ENCODE measurements at regions not wholly inside any gene's neighbourhood (a gene's known extent, or its start where the extent isn't known, plus 50 kb on each side); places are given as distances from the start of the nearest gene placed in this dataset.

- Histone ChIP-seq H3K9ac (ENCODE audit: insufficient read depth, low read depth, low read length) (no peak overlapping the region), H2AFZ (ENCODE audit: low read length) (no peak overlapping the region), H4K20me1 (ENCODE audit: insufficient read depth, low read length) (no peaks in the 10 kb centered on the region), H3K4me3 (replicated peaks in 1 of 3; ENCODE audit: insufficient read depth in 1 of 3, low read depth in 2 of 3, low read length in 3 of 3) (no peak overlapping the region), H3K9me3 (ENCODE audit: low read length) (no peaks in the 10 kb centered on the region), H3K36me3 (replicated peaks in 1 of 2; ENCODE audit: control insufficient read depth in 1 of 2, insufficient read depth in 2 of 2, low read length in 2 of 2) (no peaks in the 10 kb centered on the region), H3K27me3 (ENCODE audit: control insufficient read depth in 1 of 2, insufficient read depth in 2 of 2, low read length in 2 of 2) (peaks cover 6 to 18% of the 10 kb centered on the region in 2 experiments; a peak in 3 of 5 replicates), H3K4me1 (ENCODE audit: insufficient read depth, low read length) (no peaks in the 10 kb centered on the region), H3K4me2 (ENCODE audit: low read depth, low read length) (no peak overlapping the region), H3K27ac (ENCODE audit: extremely low read length, insufficient read depth, low read length) (no peak overlapping the region), H3K79me2 (ENCODE audit: insufficient read depth, low read length) (no peaks in the 10 kb centered on the region)
- intact Hi-C loops (cut with micrococcal nuclease; ENCODE audit: unreplicated experiment), result no loop called here
- no peak for TF ChIP-seq ZNF564 (CRISPR knock-in tag; IDR thresholded peaks at IDR 0.05)
- no peak for TF ChIP-seq ZNF251 (CRISPR knock-in tag; IDR thresholded peaks at IDR 0.05)
- TF ChIP-seq PAF1 (CRISPR knock-in tag; IDR thresholded peaks at IDR 0.05), result no peak
- no peak for TF ChIP-seq ZNF256 (CRISPR knock-in tag; conservative IDR thresholded peaks at IDR 0.05)
- peak; percentile 75 for TF ChIP-seq MNT (IDR thresholded peaks at IDR 0.05)
- no peak for TF ChIP-seq TIGD3 (CRISPR knock-in tag; IDR thresholded peaks at IDR 0.05; ENCODE audit: borderline replicate concordance)
- CTCF ChIA-PET (ENCODE audit: low intra/inter-chr PET ratio, low total read pairs), result no interaction called here
- POLR2A ChIA-PET, result no interaction called here
- ATAC-seq (no peak), FAIRE-seq (no peak), DNase-seq (ENCODE audit: low spot score) (no peak)
- in situ Hi-C loops (cut with HindIII; ENCODE audit: extremely low pct_ligation_motif_present, low pct_unique_long_range_greater_than_20kb), result no loop called here
- BruUV-seq (replicated peaks), result no TSS peak
- 80% methylated on average over 6 of the region's 16 CpGs for WGBS (ENCODE audit: low lambda C conversion rate)
These were observed 1190.4 kb downstream of the BRD1 start for GRCh38 chr22:48637231-48637630.

DNA sequence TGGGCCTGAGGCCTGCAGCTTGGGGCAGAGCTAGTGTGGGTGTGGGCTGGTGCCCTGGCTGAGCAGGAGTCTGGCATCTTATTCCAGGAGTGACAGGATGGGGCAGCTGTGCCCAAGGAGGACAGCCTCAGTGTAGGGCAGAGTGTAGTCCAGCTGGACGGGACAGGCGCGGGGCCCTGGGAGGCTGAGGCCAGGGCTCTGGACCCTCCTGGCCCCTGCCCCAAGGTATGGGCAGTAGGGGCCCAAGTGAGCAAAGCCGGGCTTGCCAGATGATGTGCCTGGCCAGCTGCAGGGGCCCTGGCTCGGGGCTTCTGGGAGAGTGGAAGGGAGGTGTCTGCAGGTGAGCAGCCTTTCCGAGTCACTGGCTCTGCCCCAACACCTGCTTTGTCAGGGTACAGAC is 1190.9 kb downstream of the BRD1 start:
- POLR2A ChIA-PET, result no interaction called here
- no peak for DNase-seq (ENCODE audit: low spot score)
- H3K9me3 ChIP-seq (ENCODE audit: low read length), result no peaks in the 10 kb centered on the region
- no peak for ATAC-seq
- 71% methylated on average over 4 of the region's 6 CpGs for WGBS (ENCODE audit: low lambda C conversion rate)
- FAIRE-seq, result no peak
- H4K20me1 ChIP-seq (ENCODE audit: insufficient read depth, low read length), result no peaks in the 10 kb centered on the region
- no peaks in the 10 kb centered on the region for H3K36me3 ChIP-seq (replicated peaks in 1 of 2; ENCODE audit: control insufficient read depth in 1 of 2, insufficient read depth in 2 of 2, low read length in 2 of 2)
- H3K4me1 ChIP-seq (ENCODE audit: insufficient read depth, low read length), result no peaks in the 10 kb centered on the region
- H3K79me2 ChIP-seq (ENCODE audit: insufficient read depth, low read length), result no peaks in the 10 kb centered on the region
- in situ Hi-C loops (cut with HindIII; ENCODE audit: extremely low pct_ligation_motif_present, low pct_unique_long_range_greater_than_20kb) (no loop called here), intact Hi-C loops (cut with micrococcal nuclease; ENCODE audit: unreplicated experiment) (no loop called here)
- no peak overlapping the region for H2AFZ ChIP-seq (ENCODE audit: low read length)
- peaks cover 6 to 18% of the 10 kb centered on the region in 2 experiments; a peak in 3 of 5 replicates for H3K27me3 ChIP-seq (ENCODE audit: control insufficient read depth in 1 of 2, insufficient read depth in 2 of 2, low read length in 2 of 2)
- no peak overlapping the region for H3K4me3 ChIP-seq (replicated peaks in 1 of 3; ENCODE audit: insufficient read depth in 1 of 3, low read depth in 2 of 3, low read length in 3 of 3)
- no peak overlapping the region for H3K27ac ChIP-seq (ENCODE audit: extremely low read length, insufficient read depth, low read length)
- BruUV-seq (replicated peaks), result no TSS peak
- no peak overlapping the region for H3K9ac ChIP-seq (ENCODE audit: insufficient read depth, low read depth, low read length)
- TF ChIP-seq SP5 (CRISPR knock-in tag; IDR thresholded peaks at IDR 0.05; ENCODE audit: borderline replicate concordance, low read depth) (no peak), ZNF350 (CRISPR knock-in tag; IDR thresholded peaks at IDR 0.05; ENCODE audit: borderline replicate concordance, low read depth) (no peak), SETDB1 (CRISPR knock-in tag; IDR thresholded peaks at IDR 0.05; ENCODE audit: borderline replicate concordance) (no peak)
- H3K4me2 ChIP-seq (ENCODE audit: low read depth, low read length), result no peak overlapping the region
- CTCF ChIA-PET (ENCODE audit: low intra/inter-chr PET ratio, low total read pairs), result no interaction called here

Measured in HepG2 (cell line).